Upper lobe of left lung (tissue), 6 donors: ENCODE measurements at regions not wholly inside any gene's neighbourhood (a gene's known extent, or its start where the extent isn't known, plus 50 kb on each side); places are given as distances from the start of the nearest gene placed in this dataset.
A peak's percentile ranks its signal among the peaks of the same experiment; 100 is the strongest.

Source experiments
- ATAC-seq, 2 donors: fragments of 200-7000 bp; cut with Tn5 transposase; one replicate each; pipeline ENCODE4 v1.9.1; 2022; ENCODE audit warnings: mild to moderate bottlenecking in 2 of 2, moderate library complexity in 2 of 2; ENCODE audit not compliant: low FRiP score in 2 of 2
- DNase-seq, 2 donors: peaks; one replicate each; pipeline ENCODE4 v3.0.0-alpha.2; 2019 to 2020
- H3K27ac ChIP-seq, 4 donors: fragments of 200-600 bp; sonication (generic); one replicate each; pipeline ENCODE4 v1.5.1; 2016 to 2019
- H3K27me3 ChIP-seq, 4 donors: fragments of 200-600 bp; sonication (generic); one replicate each; pipeline ENCODE4 v1.5.1; 2017 to 2019
- H3K36me3 ChIP-seq, 4 donors: fragments of 200-600 bp; sonication (generic); one replicate each; pipeline ENCODE4 v1.5.1; 2016 to 2019
- H3K4me1 ChIP-seq, 4 donors: fragments of 200-600 bp; sonication (generic); one replicate each; pipeline ENCODE4 v1.5.1; 2018 to 2019
- H3K4me3 ChIP-seq, 4 donors: fragments of 200-600 bp; sonication (generic); one replicate each; pipeline ENCODE4 v1.5.1; 2017 to 2019; ENCODE audit warnings: mild to moderate bottlenecking in 2 of 4, moderate library complexity in 1 of 4
- H3K9me3 ChIP-seq, 4 donors: fragments of 200-600 bp; sonication (generic); one replicate each; pipeline ENCODE4 v1.5.1; 2018 to 2019
- EP300 ChIP-seq, 4 donors: sonication (generic); formaldehyde crosslinking; IDR thresholded peaks; one replicate each; pipeline ENCODE4 v1.5.1; 2017; ENCODE audit warnings: antibody characterized with exemption in 4 of 4, control low read depth in 2 of 4
- POLR2A ChIP-seq, 4 donors: fragments of 450-650 bp; IDR thresholded peaks; one replicate each; pipeline ENCODE4 v1.5.1; 2016 to 2017; ENCODE audit warnings: antibody characterized with exemption in 4 of 4, mild to moderate bottlenecking in 2 of 4
- POLR2AphosphoS5 ChIP-seq, 2 donors: sonication (generic); formaldehyde crosslinking; IDR thresholded peaks; one replicate each; pipeline ENCODE4 v1.5.1; 2017; ENCODE audit warnings: antibody characterized with exemption in 2 of 2
- WGBS, 2 donors: methylation state at CpG; one replicate each; pipeline ENCODE4 v1.1.5; 2017 to 2018; 5-methylcytosine and 5-hydroxymethylcytosine counted together
- TF ChIP-seq, protein P1 (sequence below), 6 experiments: fragments of 450-650 bp in 4 of 6; fragments of 200-600 bp in 2 of 6; sonication (generic) in 2 of 6; IDR thresholded peaks; one replicate each; pipeline ENCODE4 v1.5.1; 2016 to 2019; ENCODE audit warnings: antibody characterized with exemption in 6 of 6
- donor health status: DM: no; HTN: no; CAD: no; lungs with moderate emphysema.
- donor health status: DM: no; HTN: yes; CAD: no; lungs with severe emphysema.

- whole genome bisulfite sequencing, 2 donors = 60 to 91% methylated on average over 5 of the region's 5 CpGs
- Histone ChIP-seq H3K36me3 (no peaks in the 10 kb centered on the region), H3K4me1 (no peaks in the 10 kb centered on the region), H3K27me3 (no peaks in the 10 kb centered on the region), H3K9me3 (no peaks in the 10 kb centered on the region), H3K4me3 (no peak overlapping the region), H3K27ac (no peak overlapping the region)
- ATAC-seq (peak in 1 of 2 donors; percentile 69), DNase-seq (no peak)
- TF ChIP-seq, protein P1, sequence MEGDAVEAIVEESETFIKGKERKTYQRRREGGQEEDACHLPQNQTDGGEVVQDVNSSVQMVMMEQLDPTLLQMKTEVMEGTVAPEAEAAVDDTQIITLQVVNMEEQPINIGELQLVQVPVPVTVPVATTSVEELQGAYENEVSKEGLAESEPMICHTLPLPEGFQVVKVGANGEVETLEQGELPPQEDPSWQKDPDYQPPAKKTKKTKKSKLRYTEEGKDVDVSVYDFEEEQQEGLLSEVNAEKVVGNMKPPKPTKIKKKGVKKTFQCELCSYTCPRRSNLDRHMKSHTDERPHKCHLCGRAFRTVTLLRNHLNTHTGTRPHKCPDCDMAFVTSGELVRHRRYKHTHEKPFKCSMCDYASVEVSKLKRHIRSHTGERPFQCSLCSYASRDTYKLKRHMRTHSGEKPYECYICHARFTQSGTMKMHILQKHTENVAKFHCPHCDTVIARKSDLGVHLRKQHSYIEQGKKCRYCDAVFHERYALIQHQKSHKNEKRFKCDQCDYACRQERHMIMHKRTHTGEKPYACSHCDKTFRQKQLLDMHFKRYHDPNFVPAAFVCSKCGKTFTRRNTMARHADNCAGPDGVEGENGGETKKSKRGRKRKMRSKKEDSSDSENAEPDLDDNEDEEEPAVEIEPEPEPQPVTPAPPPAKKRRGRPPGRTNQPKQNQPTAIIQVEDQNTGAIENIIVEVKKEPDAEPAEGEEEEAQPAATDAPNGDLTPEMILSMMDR (IDR thresholded peaks at IDR 0.05) = no peak
- TF ChIP-seq POLR2AphosphoS5 (IDR thresholded peaks at IDR 0.05) (no peak), EP300 (IDR thresholded peaks at IDR 0.05) (no peak), POLR2A (IDR thresholded peaks at IDR 0.05) (no peak)
Observed at GRCh38 chr5:54388409-54388808, 67.1 kb upstream of the HSPB3 start.

GRCh38 chr5:54387659-54388232 lies 67.8 kb upstream of the HSPB3 start:
- H3K36me3 ChIP-seq = no peaks in the 10 kb centered on the region
- DNase-seq = no peak
- 83 to 93% methylated on average over 3 of the region's 3 CpGs for WGBS, 2 donors
- H3K4me1 ChIP-seq = no peaks in the 10 kb centered on the region
- no peak overlapping the region for H3K4me3 ChIP-seq
- H3K9me3 ChIP-seq = no peaks in the 10 kb centered on the region
- TF ChIP-seq POLR2AphosphoS5 (IDR thresholded peaks at IDR 0.05) (no peak), EP300 (IDR thresholded peaks at IDR 0.05) (no peak), POLR2A (IDR thresholded peaks at IDR 0.05) (no peak)
- TF ChIP-seq, protein P1 (IDR thresholded peaks at IDR 0.05) = no peak
- ATAC-seq = peak in 1 of 2 donors; percentile 89
- no peak overlapping the region for H3K27ac ChIP-seq
- no peaks in the 10 kb centered on the region for H3K27me3 ChIP-seq

DNA sequence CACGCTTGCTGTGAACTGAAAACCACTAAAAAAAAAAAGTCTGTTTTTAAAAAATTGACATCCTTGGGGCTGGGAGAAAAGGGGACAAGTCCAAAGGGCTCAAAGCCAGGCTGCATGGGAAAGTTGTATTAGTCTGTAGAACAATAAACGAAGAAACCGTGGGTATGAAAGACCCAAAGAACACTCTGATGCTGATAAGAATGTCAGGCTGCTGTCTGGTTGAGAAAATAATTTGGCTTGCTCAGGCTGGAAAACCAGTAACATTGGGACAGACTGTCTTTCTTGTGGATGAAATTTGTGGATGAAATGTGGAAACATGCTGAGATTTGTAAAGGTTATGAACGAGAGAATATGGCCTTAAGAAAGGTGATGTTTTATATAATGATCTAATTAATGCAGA lies 68.5 kb upstream of the HSPB3 start:
- Histone ChIP-seq H3K4me1 (no peaks in the 10 kb centered on the region), H3K27ac (no peak overlapping the region)

DNA sequence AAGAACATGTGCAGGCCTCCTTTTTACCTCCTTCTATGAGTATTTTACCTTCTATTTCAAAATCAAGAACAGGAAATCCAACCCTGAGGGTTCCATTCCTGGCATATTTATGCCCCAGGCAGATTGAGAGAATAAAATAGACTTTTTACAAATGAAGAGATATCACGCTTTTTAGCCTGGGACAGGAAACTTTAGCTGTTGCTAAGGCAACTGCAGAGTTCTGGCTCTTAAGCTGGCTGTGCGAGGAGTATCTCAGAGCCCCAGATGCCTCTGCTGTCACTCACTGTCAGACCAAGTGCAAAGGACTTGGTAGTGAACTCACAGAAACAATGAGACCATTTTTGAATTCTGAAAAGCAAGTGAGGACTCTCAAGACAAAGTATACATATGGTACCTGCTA lies 69.5 kb upstream of the HSPB3 start:
- Histone ChIP-seq H3K36me3 (no peaks in the 10 kb centered on the region), H3K4me1 (no peaks in the 10 kb centered on the region), H3K27me3 (no peaks in the 10 kb centered on the region), H3K27ac (no peak overlapping the region), H3K4me3 (no peak overlapping the region), H3K9me3 (no peaks in the 10 kb centered on the region)
- TF ChIP-seq, protein P1 (IDR thresholded peaks at IDR 0.05) = no peak
- TF ChIP-seq POLR2AphosphoS5 (IDR thresholded peaks at IDR 0.05) = no peak
- no peak for TF ChIP-seq EP300 (IDR thresholded peaks at IDR 0.05)
- no peak for TF ChIP-seq POLR2A (IDR thresholded peaks at IDR 0.05)
- no peak for ATAC-seq
- 72 to 88% methylated on average over 2 of the region's 2 CpGs for WGBS, 2 donors
- DNase-seq = no peak

More for the DNA sequence above, 68.5 kb upstream of the HSPB3 start:
- 78 to 84% methylated on average over 4 of the region's 4 CpGs for WGBS, 2 donors
- H3K36me3 ChIP-seq = no peaks in the 10 kb centered on the region
- ATAC-seq (no peak), DNase-seq (no peak)
- TF ChIP-seq EP300 (IDR thresholded peaks at IDR 0.05) = no peak
- TF ChIP-seq POLR2AphosphoS5 (IDR thresholded peaks at IDR 0.05) = no peak
- TF ChIP-seq, protein P1 (IDR thresholded peaks at IDR 0.05) = no peak
- no peak for TF ChIP-seq POLR2A (IDR thresholded peaks at IDR 0.05)
- no peak overlapping the region for H3K4me3 ChIP-seq
- no peaks in the 10 kb centered on the region for H3K27me3 ChIP-seq
- H3K9me3 ChIP-seq = no peaks in the 10 kb centered on the region

- H3K4me3 ChIP-seq = no peak overlapping the region
- DNase-seq = peak in 1 of 2 donors; percentile 2
- no peak for ATAC-seq
- H3K27me3 ChIP-seq = no peaks in the 10 kb centered on the region
- TF ChIP-seq, protein P1 (IDR thresholded peaks at IDR 0.05) = no peak
- TF ChIP-seq POLR2A (IDR thresholded peaks at IDR 0.05) (no peak), POLR2AphosphoS5 (IDR thresholded peaks at IDR 0.05) (no peak), EP300 (IDR thresholded peaks at IDR 0.05) (no peak)
- no peaks in the 10 kb centered on the region for H3K36me3 ChIP-seq
- H3K27ac ChIP-seq = no peak overlapping the region
- WGBS, 2 donors = 71 to 88% methylated on average over 8 of the region's 8 CpGs
- H3K4me1 ChIP-seq = no peaks in the 10 kb centered on the region
- H3K9me3 ChIP-seq = no peaks in the 10 kb centered on the region
Observed at GRCh38 chr5:54384356-54384933, 71.1 kb upstream of the HSPB3 start.
